ENCODE measurements at regions not wholly inside any gene's neighbourhood (a gene's known extent, or its start where the extent isn't known, plus 50 kb on each side); places are given as distances from the start of the nearest gene placed in this dataset.

DNA sequence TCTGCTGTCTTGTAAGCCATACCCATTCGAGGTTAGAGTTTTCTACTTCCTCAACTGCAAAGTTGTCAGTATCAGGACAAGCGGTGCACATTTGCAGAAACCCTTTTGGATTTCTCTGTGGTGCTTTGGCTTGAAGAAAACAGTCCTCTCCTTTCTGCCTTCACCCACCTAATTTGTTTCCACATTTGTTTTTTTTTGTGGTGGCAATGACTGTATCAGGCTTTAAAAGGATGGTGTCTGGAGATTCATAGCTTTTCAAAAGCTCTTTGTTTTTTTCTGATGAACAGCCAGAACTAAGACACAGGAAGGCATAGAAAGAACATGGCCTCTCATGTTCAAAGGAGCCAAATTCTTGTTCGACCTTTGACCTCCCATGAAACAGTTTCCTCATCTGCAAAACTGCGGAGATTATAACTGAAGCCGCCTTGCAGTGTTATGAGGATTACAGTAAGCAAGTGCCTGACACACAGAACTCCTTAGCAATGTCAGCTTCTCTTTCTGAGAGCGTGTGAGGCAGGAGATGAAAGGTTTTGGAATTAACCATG lies 270.6 kb upstream of the TBX3 start (continued):
- TF ChIP-seq, protein P1, sequence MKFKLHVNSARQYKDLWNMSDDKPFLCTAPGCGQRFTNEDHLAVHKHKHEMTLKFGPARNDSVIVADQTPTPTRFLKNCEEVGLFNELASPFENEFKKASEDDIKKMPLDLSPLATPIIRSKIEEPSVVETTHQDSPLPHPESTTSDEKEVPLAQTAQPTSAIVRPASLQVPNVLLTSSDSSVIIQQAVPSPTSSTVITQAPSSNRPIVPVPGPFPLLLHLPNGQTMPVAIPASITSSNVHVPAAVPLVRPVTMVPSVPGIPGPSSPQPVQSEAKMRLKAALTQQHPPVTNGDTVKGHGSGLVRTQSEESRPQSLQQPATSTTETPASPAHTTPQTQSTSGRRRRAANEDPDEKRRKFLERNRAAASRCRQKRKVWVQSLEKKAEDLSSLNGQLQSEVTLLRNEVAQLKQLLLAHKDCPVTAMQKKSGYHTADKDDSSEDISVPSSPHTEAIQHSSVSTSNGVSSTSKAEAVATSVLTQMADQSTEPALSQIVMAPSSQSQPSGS (IDR thresholded peaks at IDR 0.05; ENCODE audit: low read length), result no peak
- TF ChIP-seq BACH1 (IDR thresholded peaks at IDR 0.05; ENCODE audit: low read length) (no peak), PHF8 (conservative IDR thresholded peaks at IDR 0.05; ENCODE audit: low read depth, low read length) (no peak)

Data from H1 (cell line).